ENCODE measurements at regions not wholly inside any gene's neighbourhood (a gene's known extent, or its start where the extent isn't known, plus 50 kb on each side); places are given as distances from the start of the nearest gene placed in this dataset.

- TF ChIP-seq FOXM1 (IDR thresholded peaks at IDR 0.05; ENCODE audit: borderline replicate concordance, low read depth) = no peak
- TF ChIP-seq NFIC (IDR thresholded peaks at IDR 0.05) = no peak
- no peak for TF ChIP-seq TEAD4 (IDR thresholded peaks at IDR 0.05)
- TF ChIP-seq RAD21 (IDR thresholded peaks at IDR 0.05; ENCODE audit: low read depth) = no peak
- TF ChIP-seq ZBTB7A (IDR thresholded peaks at IDR 0.05; ENCODE audit: low read depth) = no peak
- TF ChIP-seq EGR1 (IDR thresholded peaks at IDR 0.05) = no peak
- TF ChIP-seq, protein P1, sequence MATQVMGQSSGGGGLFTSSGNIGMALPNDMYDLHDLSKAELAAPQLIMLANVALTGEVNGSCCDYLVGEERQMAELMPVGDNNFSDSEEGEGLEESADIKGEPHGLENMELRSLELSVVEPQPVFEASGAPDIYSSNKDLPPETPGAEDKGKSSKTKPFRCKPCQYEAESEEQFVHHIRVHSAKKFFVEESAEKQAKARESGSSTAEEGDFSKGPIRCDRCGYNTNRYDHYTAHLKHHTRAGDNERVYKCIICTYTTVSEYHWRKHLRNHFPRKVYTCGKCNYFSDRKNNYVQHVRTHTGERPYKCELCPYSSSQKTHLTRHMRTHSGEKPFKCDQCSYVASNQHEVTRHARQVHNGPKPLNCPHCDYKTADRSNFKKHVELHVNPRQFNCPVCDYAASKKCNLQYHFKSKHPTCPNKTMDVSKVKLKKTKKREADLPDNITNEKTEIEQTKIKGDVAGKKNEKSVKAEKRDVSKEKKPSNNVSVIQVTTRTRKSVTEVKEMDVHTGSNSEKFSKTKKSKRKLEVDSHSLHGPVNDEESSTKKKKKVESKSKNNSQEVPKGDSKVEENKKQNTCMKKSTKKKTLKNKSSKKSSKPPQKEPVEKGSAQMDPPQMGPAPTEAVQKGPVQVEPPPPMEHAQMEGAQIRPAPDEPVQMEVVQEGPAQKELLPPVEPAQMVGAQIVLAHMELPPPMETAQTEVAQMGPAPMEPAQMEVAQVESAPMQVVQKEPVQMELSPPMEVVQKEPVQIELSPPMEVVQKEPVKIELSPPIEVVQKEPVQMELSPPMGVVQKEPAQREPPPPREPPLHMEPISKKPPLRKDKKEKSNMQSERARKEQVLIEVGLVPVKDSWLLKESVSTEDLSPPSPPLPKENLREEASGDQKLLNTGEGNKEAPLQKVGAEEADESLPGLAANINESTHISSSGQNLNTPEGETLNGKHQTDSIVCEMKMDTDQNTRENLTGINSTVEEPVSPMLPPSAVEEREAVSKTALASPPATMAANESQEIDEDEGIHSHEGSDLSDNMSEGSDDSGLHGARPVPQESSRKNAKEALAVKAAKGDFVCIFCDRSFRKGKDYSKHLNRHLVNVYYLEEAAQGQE (IDR thresholded peaks at IDR 0.05; ENCODE audit: low read depth) = no peak
- TF ChIP-seq YY1 (IDR thresholded peaks at IDR 0.05; ENCODE audit: low read depth) = no peak
- no peak for TF ChIP-seq CEBPB (IDR thresholded peaks at IDR 0.05)
- TF ChIP-seq, protein P2, sequence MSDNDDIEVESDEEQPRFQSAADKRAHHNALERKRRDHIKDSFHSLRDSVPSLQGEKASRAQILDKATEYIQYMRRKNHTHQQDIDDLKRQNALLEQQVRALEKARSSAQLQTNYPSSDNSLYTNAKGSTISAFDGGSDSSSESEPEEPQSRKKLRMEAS (IDR thresholded peaks at IDR 0.05) = no peak
- TF ChIP-seq EP300 (IDR thresholded peaks at IDR 0.05; ENCODE audit: borderline replicate concordance) = no peak
These were observed 383.0 kb downstream of the SETD4 start for GRCh38 chr21:35677298-35677841.

GRCh38 chr21:35674895-35675470, 385.3 kb downstream of the SETD4 start:
- TF ChIP-seq ZBTB7A (IDR thresholded peaks at IDR 0.05; ENCODE audit: low read depth) (no peak), CEBPB (IDR thresholded peaks at IDR 0.05) (no peak), CREB1 (IDR thresholded peaks at IDR 0.05; ENCODE audit: low read depth) (no peak), EGR1 (IDR thresholded peaks at IDR 0.05) (no peak), TAF1 (IDR thresholded peaks at IDR 0.05; ENCODE audit: low read depth) (no peak), FOXM1 (IDR thresholded peaks at IDR 0.05; ENCODE audit: borderline replicate concordance, low read depth) (no peak), NFIC (IDR thresholded peaks at IDR 0.05) (no peak), TCF12 (IDR thresholded peaks at IDR 0.05; ENCODE audit: low read depth) (no peak), USF1 (IDR thresholded peaks at IDR 0.05) (no peak), TEAD4 (IDR thresholded peaks at IDR 0.05) (no peak)
- TF ChIP-seq, protein P2 (IDR thresholded peaks at IDR 0.05) = no peak

DNA sequence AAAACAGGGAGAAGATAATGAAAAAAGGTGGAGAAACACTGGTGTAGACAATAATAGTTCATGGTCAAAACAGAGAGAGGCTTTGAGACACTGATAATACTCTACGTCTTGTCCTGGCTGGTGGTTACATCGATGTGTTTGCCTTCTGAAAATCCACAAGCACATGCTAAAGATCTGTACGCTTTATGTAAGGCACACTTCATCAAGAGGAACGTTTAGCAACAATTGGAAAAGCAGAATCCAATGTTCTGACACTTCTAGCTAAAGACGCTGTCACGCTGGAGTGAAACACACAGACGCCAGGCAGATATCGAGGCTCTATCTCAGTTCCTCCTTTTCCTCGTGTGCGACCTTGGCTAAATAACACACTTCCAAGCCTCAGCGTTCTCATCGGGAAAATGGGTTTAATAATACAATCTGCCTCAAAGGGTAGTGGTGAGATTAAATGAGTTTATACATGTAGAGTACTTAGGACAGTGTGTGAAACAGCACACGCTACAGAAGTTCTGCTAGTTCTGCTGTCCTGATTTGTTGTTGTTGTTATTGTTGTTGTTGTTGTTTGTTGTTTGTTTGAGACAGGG, 386.1 kb downstream of the SETD4 start:
- no peak for TF ChIP-seq CREB1 (IDR thresholded peaks at IDR 0.05; ENCODE audit: low read depth)
- no peak for TF ChIP-seq TEAD4 (IDR thresholded peaks at IDR 0.05)
- no peak for TF ChIP-seq YY1 (IDR thresholded peaks at IDR 0.05; ENCODE audit: low read depth)
- TF ChIP-seq ZBTB7A (IDR thresholded peaks at IDR 0.05; ENCODE audit: low read depth) = no peak
- TF ChIP-seq, protein P2 (IDR thresholded peaks at IDR 0.05) = no peak
- no peak for TF ChIP-seq USF1 (IDR thresholded peaks at IDR 0.05)
- TF ChIP-seq NFIC (IDR thresholded peaks at IDR 0.05) = no peak
- TF ChIP-seq CEBPB (IDR thresholded peaks at IDR 0.05) = no peak
- TF ChIP-seq, protein P1 (IDR thresholded peaks at IDR 0.05; ENCODE audit: low read depth) = no peak
- no peak for TF ChIP-seq TCF12 (IDR thresholded peaks at IDR 0.05; ENCODE audit: low read depth)
- no peak for TF ChIP-seq EP300 (IDR thresholded peaks at IDR 0.05; ENCODE audit: borderline replicate concordance)
- TF ChIP-seq FOXM1 (IDR thresholded peaks at IDR 0.05; ENCODE audit: borderline replicate concordance, low read depth) = no peak
- no peak for TF ChIP-seq RAD21 (IDR thresholded peaks at IDR 0.05; ENCODE audit: low read depth)

- TF ChIP-seq TAF1 (IDR thresholded peaks at IDR 0.05; ENCODE audit: low read depth) = no peak
- no peak for TF ChIP-seq NFIC (IDR thresholded peaks at IDR 0.05)
- TF ChIP-seq RAD21 (IDR thresholded peaks at IDR 0.05; ENCODE audit: low read depth) = no peak
- no peak for TF ChIP-seq TEAD4 (IDR thresholded peaks at IDR 0.05)
- no peak for TF ChIP-seq TCF12 (IDR thresholded peaks at IDR 0.05; ENCODE audit: low read depth)
- TF ChIP-seq FOXM1 (IDR thresholded peaks at IDR 0.05; ENCODE audit: borderline replicate concordance, low read depth) = no peak
- TF ChIP-seq EP300 (IDR thresholded peaks at IDR 0.05; ENCODE audit: borderline replicate concordance) = no peak
- no peak for TF ChIP-seq USF1 (IDR thresholded peaks at IDR 0.05)
- TF ChIP-seq, protein P1 (IDR thresholded peaks at IDR 0.05; ENCODE audit: low read depth) = no peak
- TF ChIP-seq CEBPB (IDR thresholded peaks at IDR 0.05) = no peak
- TF ChIP-seq, protein P2 (IDR thresholded peaks at IDR 0.05) = no peak
- TF ChIP-seq ZBTB7A (IDR thresholded peaks at IDR 0.05; ENCODE audit: low read depth) = no peak
- TF ChIP-seq EGR1 (IDR thresholded peaks at IDR 0.05) = no peak
- TF ChIP-seq YY1 (IDR thresholded peaks at IDR 0.05; ENCODE audit: low read depth) = no peak
These were observed 388.0 kb downstream of the SETD4 start for GRCh38 chr21:35672313-35672712.

Measured in Ishikawa (cell line).